BE2C (cell line): ENCODE measurements at regions not wholly inside any gene's neighbourhood (a gene's known extent, or its start where the extent isn't known, plus 50 kb on each side); places are given as distances from the start of the nearest gene placed in this dataset.
"Not testable (repeated sequence)": the region's sequence is repeated elsewhere in the genome, so short reads cannot be mapped to it uniquely, and the experiment has no call there.

Experiments
- DNase-seq: peaks from one replicate; pipeline ENCODE4 v3.0.0-alpha.2; 2020
- H3K27me3 ChIP-seq: fragments of 250-450 bp; sonication (Bioruptor Pico); 2 replicates; pipeline ENCODE4 v1.5.1; 2020; ENCODE audit warnings: mild to moderate bottlenecking
- H3K36me3 ChIP-seq: fragments of 250-450 bp; sonication (Bioruptor Pico); 2 replicates; pipeline ENCODE4 v1.5.1; 2020; ENCODE audit warnings: mild to moderate bottlenecking
- H3K4me1 ChIP-seq: fragments of 250-450 bp; sonication (Bioruptor Pico); 2 replicates; pipeline ENCODE4 v1.5.1; 2020
- H3K4me3 ChIP-seq: 2 replicates; pipeline ENCODE4 v1.5.1; 2011; ENCODE audit warnings: low read depth, low read length
- H3K9me3 ChIP-seq: fragments of 250-450 bp; sonication (Bioruptor Pico); 2 replicates; pipeline ENCODE4 v1.5.1; 2020
- TF ChIP-seq, protein P1 (sequence below): IDR thresholded peaks from 2 replicates; pipeline ENCODE4 v1.5.1; 2012; ENCODE audit warnings: mild to moderate bottlenecking, low read depth, low read length

DNA sequence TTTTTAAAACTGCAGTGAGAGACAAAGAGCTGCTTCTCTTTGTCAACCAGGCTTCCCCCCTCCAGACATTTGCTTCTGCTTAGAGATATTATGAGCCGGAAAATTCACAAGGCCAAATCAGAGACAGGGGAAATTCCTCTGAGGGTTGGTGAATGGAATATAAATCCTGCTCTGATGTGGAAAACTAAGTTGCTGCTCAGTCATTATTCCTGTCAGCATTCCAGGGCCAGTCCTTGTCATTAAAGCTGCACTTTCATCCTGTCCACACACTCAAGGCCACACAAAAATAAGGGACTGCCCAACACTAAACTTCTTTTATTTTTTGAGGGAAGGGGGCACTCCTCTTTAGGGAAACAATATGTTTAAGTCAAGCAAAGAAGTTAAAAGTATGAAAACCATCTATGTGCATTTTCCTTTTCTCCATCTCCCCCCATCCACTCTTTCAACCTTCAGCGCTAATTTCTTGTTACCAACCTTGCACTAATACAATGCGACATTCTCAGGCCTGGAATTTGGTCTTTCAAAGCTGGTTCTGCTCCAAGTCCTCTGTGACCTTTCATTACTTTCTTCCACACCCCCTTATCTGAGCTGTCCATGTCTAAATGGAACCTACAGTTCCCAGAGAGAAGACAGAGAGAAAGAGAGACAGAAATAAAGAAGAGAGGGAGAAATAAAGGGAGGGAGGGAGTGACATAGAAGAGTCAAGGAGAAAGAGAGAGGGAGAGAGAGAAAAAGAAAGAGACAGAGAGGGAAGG, 118.9 kb upstream of the S1PR3 start:
- no peak for DNase-seq
- Histone ChIP-seq H3K36me3 (no peaks in the 10 kb centered on the region), H3K4me3 (no peak overlapping the region), H3K4me1 (no peaks in the 10 kb centered on the region), H3K27me3 (no peaks in the 10 kb centered on the region), H3K9me3 (no peaks in the 10 kb centered on the region; the same call in 1 of the 2 replicates)
- TF ChIP-seq, protein P1, sequence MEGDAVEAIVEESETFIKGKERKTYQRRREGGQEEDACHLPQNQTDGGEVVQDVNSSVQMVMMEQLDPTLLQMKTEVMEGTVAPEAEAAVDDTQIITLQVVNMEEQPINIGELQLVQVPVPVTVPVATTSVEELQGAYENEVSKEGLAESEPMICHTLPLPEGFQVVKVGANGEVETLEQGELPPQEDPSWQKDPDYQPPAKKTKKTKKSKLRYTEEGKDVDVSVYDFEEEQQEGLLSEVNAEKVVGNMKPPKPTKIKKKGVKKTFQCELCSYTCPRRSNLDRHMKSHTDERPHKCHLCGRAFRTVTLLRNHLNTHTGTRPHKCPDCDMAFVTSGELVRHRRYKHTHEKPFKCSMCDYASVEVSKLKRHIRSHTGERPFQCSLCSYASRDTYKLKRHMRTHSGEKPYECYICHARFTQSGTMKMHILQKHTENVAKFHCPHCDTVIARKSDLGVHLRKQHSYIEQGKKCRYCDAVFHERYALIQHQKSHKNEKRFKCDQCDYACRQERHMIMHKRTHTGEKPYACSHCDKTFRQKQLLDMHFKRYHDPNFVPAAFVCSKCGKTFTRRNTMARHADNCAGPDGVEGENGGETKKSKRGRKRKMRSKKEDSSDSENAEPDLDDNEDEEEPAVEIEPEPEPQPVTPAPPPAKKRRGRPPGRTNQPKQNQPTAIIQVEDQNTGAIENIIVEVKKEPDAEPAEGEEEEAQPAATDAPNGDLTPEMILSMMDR = no peak

DNA sequence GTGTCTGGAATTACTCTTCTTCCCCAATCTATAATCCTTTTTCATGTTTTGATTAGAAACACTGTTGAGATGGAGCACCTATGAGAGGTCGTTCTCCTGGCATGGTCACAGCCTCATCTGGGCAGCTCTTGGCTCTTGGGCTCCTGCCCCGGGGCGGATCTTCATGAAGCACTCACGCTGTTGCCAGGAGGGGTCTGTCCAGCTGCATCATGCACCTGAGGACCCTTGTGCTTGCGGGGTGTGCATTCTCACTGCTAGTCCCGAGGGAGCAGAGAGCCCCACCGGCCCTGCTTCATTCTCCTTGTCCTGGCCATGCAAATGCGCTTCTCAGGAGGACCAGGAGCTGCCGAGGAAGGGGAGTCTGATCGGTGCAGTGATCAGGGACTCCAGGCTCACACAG, 117.6 kb upstream of the S1PR3 start:
- Histone ChIP-seq H3K36me3 (no peaks in the 10 kb centered on the region), H3K4me3 (no peak overlapping the region), H3K4me1 (no peaks in the 10 kb centered on the region), H3K27me3 (no peaks in the 10 kb centered on the region), H3K9me3 (no peaks in the 10 kb centered on the region; the same call in 1 of the 2 replicates)
- TF ChIP-seq, protein P1 = no peak
- no peak for DNase-seq

DNA sequence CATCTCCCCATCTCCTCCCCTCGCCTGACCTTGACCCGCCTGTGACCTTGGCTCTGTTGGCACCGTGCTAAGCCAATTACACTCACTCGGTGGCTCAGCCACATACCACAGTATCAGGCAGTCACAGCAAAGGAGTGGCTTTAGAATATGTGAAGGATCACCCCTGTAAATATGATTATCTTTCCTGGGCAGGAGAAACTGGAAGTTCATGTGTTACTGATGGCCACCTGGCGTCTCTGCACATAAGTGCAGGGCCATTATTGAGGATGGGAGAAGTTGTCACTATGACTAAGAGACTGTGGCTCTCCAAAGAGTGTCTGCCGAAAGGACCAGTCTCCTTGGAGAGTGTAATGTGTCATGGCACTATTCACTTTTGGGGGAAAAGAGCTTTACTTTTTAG, 116.9 kb upstream of the S1PR3 start:
- TF ChIP-seq, protein P1 = peak; percentile 62
- no peaks in the 10 kb centered on the region for H3K4me1 ChIP-seq
- peak; percentile 39 for DNase-seq
- H3K27me3 ChIP-seq = no peaks in the 10 kb centered on the region
- no peaks in the 10 kb centered on the region for H3K36me3 ChIP-seq
- no peaks in the 10 kb centered on the region; the same call in 1 of the 2 replicates for H3K9me3 ChIP-seq
- H3K4me3 ChIP-seq = no peak overlapping the region

DNA sequence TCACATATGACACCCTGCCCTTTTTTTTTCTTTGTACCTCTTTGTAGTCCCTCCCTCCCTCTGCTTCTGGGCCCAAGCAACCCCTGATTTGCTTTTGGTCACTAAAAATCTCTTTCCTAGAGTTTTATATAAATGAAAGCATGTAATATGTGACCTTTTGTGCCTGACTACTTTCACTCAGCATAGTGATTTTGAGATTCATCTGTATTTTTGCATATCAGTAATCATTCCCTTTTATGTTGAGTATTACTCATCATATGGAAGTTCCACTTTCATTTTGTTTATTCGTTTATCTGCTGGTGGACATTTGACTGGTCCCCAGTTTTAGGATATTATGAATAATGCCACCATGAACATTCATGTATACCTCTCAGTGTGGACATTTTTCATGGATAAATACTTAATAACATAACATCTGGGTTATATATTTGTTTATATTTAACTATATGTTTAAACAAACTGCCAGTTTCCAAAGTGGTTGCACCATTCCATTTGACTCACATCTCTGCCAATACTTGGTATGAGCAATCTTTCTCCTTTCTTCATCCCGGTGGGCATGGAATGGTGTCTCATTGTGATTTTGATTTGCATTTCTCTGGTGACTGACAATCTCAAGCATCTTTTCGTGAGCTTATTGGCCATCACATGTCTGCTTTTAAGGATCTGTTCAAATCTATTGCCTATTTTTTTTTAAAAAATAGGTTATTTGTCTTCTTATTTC, 115.7 kb upstream of the S1PR3 start:
- Histone ChIP-seq H3K4me3 (no peak overlapping the region), H3K27me3 (no peaks in the 10 kb centered on the region), H3K36me3 (no peaks in the 10 kb centered on the region), H3K9me3 (no peaks in the 10 kb centered on the region), H3K4me1 (no peaks in the 10 kb centered on the region)
- no peak for DNase-seq
- TF ChIP-seq, protein P1 = no peak

DNA sequence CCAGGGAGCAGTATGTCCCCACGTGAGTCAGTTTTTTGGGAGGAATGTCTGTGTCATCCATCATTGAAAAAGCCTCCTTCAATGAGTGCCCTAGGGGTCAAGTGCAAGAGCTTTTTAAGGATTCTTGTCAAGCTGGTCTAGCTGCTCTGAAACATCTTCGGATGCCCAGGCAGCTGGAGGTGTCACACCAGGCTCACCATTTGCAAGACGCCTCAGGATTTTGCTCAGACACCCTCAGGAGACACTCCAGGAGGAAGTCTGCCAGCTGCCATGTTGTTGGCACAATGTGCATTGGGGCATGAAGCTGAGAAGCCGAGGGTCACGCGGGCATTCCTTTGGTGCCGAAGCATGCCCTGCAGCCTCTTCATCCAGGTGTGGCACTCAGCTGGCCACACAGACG, 111.1 kb upstream of the S1PR3 start:
- no peaks in the 10 kb centered on the region for H3K9me3 ChIP-seq
- TF ChIP-seq, protein P1 = no peak
- H3K27me3 ChIP-seq = no peaks in the 10 kb centered on the region
- no peaks in the 10 kb centered on the region for H3K36me3 ChIP-seq
- H3K4me1 ChIP-seq = no peaks in the 10 kb centered on the region
- H3K4me3 ChIP-seq = no peak overlapping the region
- DNase-seq = no peak

DNA sequence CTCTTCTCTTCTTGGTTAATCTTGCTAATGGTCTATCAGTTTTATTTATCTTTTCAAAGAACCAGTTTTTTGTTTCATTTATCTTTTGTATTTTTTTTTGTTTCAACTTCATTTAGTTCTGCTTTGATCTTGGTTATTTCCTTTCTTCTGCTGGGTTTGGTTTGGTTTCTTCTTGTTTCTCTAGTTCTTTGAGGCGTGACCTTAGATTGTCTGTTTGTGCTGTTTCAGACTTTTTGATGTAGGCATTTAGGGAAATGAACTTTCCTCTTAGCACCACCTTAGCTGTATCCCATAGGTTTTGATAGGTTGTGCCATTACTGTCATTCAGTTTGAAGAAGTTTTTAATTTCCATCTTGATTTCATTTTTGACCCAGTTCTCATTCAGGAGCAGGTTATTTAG, 107.0 kb upstream of the S1PR3 start:
- not testable (repeated sequence) for H3K9me3 ChIP-seq, H3K4me3 ChIP-seq, H3K36me3 ChIP-seq, H3K27me3 ChIP-seq, H3K4me1 ChIP-seq, DNase-seq

DNA sequence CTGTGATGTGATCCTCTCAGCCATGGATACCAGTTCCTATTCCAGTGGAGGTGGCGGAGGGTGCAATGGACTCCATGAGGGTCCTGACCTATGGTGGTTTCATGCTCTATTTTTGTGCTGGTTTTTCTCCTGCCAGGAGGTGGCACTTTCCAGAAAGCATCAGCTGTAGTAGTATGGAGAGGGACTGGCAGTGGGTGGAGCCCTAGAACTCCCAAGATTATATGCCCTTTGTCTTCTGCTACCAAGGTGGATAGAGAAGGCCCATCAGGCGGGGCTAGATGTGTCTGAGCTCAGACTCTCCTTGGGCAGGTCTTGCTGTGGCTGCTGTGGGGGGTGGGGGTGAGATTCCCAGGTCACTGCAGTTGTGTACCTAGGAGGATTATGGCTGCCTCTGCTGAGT, 104.5 kb upstream of the S1PR3 start:
- not testable (repeated sequence) for H3K4me3 ChIP-seq, DNase-seq, H3K4me1 ChIP-seq, H3K27me3 ChIP-seq, H3K36me3 ChIP-seq, H3K9me3 ChIP-seq
